IPS-18a (cell line): ENCODE measurements at regions not wholly inside any gene's neighbourhood (a gene's known extent, or its start where the extent isn't known, plus 50 kb on each side); places are given as distances from the start of the nearest gene placed in this dataset.

Experiments used
- H3K27ac ChIP-seq: one replicate; pipeline ENCODE4 v1.5.1; 2013; ENCODE audit warnings: low read length
- H3K27me3 ChIP-seq: one replicate; pipeline ENCODE4 v1.6.1; 2013; ENCODE audit warnings: mild to moderate bottlenecking, low read length; ENCODE audit not compliant: control insufficient read depth, insufficient read depth
- H3K36me3 ChIP-seq: one replicate; pipeline ENCODE4 v1.6.1; 2013; ENCODE audit warnings: low read depth, low read length; ENCODE audit not compliant: control insufficient read depth
- H3K4me1 ChIP-seq: one replicate; pipeline ENCODE4 v1.6.1; 2013; ENCODE audit warnings: low read depth, low read length; ENCODE audit not compliant: control insufficient read depth
- H3K4me3 ChIP-seq: one replicate; pipeline ENCODE4 v1.5.1; 2013; ENCODE audit warnings: low read length
- H3K9ac ChIP-seq: one replicate; pipeline ENCODE4 v1.6.1; 2013; ENCODE audit warnings: mild to moderate bottlenecking, low read length, moderate library complexity
- H3K9me3 ChIP-seq: one replicate; pipeline ENCODE4 v1.6.1; 2013; ENCODE audit warnings: low read depth, low read length; ENCODE audit not compliant: control insufficient read depth

- no peak overlapping the region for H3K4me3 ChIP-seq
Measured at GRCh38 chr11:28472904-28473303, 364.7 kb downstream of the METTL15 start.

GRCh38 chr11:28471537-28471936 is 363.3 kb downstream of the METTL15 start:
- H3K27ac ChIP-seq: no peak overlapping the region
- no peak overlapping the region for H3K9ac ChIP-seq

More at GRCh38 chr11:28472904-28473303, 364.7 kb downstream of the METTL15 start:
- no peak overlapping the region for H3K9ac ChIP-seq
- H3K4me1 ChIP-seq: peaks cover 6% of the 10 kb centered on the region
- no peaks in the 10 kb centered on the region for H3K9me3 ChIP-seq
- no peak overlapping the region for H3K27ac ChIP-seq
- H3K36me3 ChIP-seq: no peaks in the 10 kb centered on the region
- no peaks in the 10 kb centered on the region for H3K27me3 ChIP-seq

GRCh38 chr11:28470180-28470579 is 362.0 kb downstream of the METTL15 start:
- no peaks in the 10 kb centered on the region for H3K36me3 ChIP-seq
- H3K9ac ChIP-seq: no peak overlapping the region
- peaks cover 6% of the 10 kb centered on the region for H3K4me1 ChIP-seq
- no peaks in the 10 kb centered on the region for H3K9me3 ChIP-seq
- H3K4me3 ChIP-seq: no peak overlapping the region
- no peaks in the 10 kb centered on the region for H3K27me3 ChIP-seq
- H3K27ac ChIP-seq: no peak overlapping the region

More at GRCh38 chr11:28471537-28471936, 363.3 kb downstream of the METTL15 start:
- no peaks in the 10 kb centered on the region for H3K9me3 ChIP-seq
- H3K4me1 ChIP-seq: peaks cover 6% of the 10 kb centered on the region
- no peaks in the 10 kb centered on the region for H3K36me3 ChIP-seq
- no peak overlapping the region for H3K4me3 ChIP-seq
- H3K27me3 ChIP-seq: no peaks in the 10 kb centered on the region

- H3K27ac ChIP-seq: no peak overlapping the region
- H3K9ac ChIP-seq: no peak overlapping the region
- no peaks in the 10 kb centered on the region for H3K4me1 ChIP-seq
- no peaks in the 10 kb centered on the region for H3K9me3 ChIP-seq
- no peak overlapping the region for H3K4me3 ChIP-seq
- no peaks in the 10 kb centered on the region for H3K36me3 ChIP-seq
- no peaks in the 10 kb centered on the region for H3K27me3 ChIP-seq
Measured at GRCh38 chr11:28466506-28466905, 358.3 kb downstream of the METTL15 start.

- Histone ChIP-seq H3K4me1 (no peaks in the 10 kb centered on the region), H3K36me3 (no peaks in the 10 kb centered on the region), H3K9ac (no peak overlapping the region), H3K9me3 (no peaks in the 10 kb centered on the region), H3K27me3 (no peaks in the 10 kb centered on the region), H3K27ac (no peak overlapping the region), H3K4me3 (no peak overlapping the region)
Measured at GRCh38 chr11:28464252-28464867, 356.2 kb downstream of the METTL15 start.

GRCh38 chr11:28463826-28464225 is 355.6 kb downstream of the METTL15 start:
- H3K36me3 ChIP-seq: no peaks in the 10 kb centered on the region
- H3K9ac ChIP-seq: no peak overlapping the region
- H3K4me1 ChIP-seq: no peaks in the 10 kb centered on the region
- no peak overlapping the region for H3K27ac ChIP-seq
- no peaks in the 10 kb centered on the region for H3K9me3 ChIP-seq
- no peaks in the 10 kb centered on the region for H3K27me3 ChIP-seq
- no peak overlapping the region for H3K4me3 ChIP-seq

GRCh38 chr11:28461846-28462245 is 353.7 kb downstream of the METTL15 start:
- Histone ChIP-seq H3K4me1 (no peaks in the 10 kb centered on the region), H3K9me3 (no peaks in the 10 kb centered on the region), H3K27ac (no peak overlapping the region), H3K9ac (no peak overlapping the region), H3K27me3 (no peaks in the 10 kb centered on the region), H3K4me3 (no peak overlapping the region), H3K36me3 (no peaks in the 10 kb centered on the region)

GRCh38 chr11:28461338-28461737 is 353.1 kb downstream of the METTL15 start:
- Histone ChIP-seq H3K4me1 (no peaks in the 10 kb centered on the region), H3K27me3 (no peaks in the 10 kb centered on the region), H3K9me3 (no peaks in the 10 kb centered on the region), H3K36me3 (no peaks in the 10 kb centered on the region), H3K9ac (no peak overlapping the region), H3K27ac (no peak overlapping the region), H3K4me3 (no peak overlapping the region)

- Histone ChIP-seq H3K4me3 (no peak overlapping the region), H3K27ac (no peak overlapping the region), H3K36me3 (no peaks in the 10 kb centered on the region), H3K27me3 (no peaks in the 10 kb centered on the region), H3K9ac (no peak overlapping the region), H3K9me3 (no peaks in the 10 kb centered on the region), H3K4me1 (no peaks in the 10 kb centered on the region)
Measured at GRCh38 chr11:28460348-28460747, 352.2 kb downstream of the METTL15 start.

- no peaks in the 10 kb centered on the region for H3K27me3 ChIP-seq
- H3K27ac ChIP-seq: no peak overlapping the region
- H3K9me3 ChIP-seq: no peaks in the 10 kb centered on the region
- no peaks in the 10 kb centered on the region for H3K4me1 ChIP-seq
- H3K36me3 ChIP-seq: no peaks in the 10 kb centered on the region
- H3K4me3 ChIP-seq: no peak overlapping the region
- no peak overlapping the region for H3K9ac ChIP-seq
Measured at GRCh38 chr11:28459912-28460311, 351.7 kb downstream of the METTL15 start.

- Histone ChIP-seq H3K9ac (no peak overlapping the region), H3K9me3 (no peaks in the 10 kb centered on the region), H3K27me3 (no peaks in the 10 kb centered on the region), H3K4me3 (no peak overlapping the region), H3K4me1 (no peaks in the 10 kb centered on the region), H3K27ac (no peak overlapping the region), H3K36me3 (no peaks in the 10 kb centered on the region)
Measured at GRCh38 chr11:28457481-28458065, 349.4 kb downstream of the METTL15 start.

- no peaks in the 10 kb centered on the region for H3K9me3 ChIP-seq
- no peaks in the 10 kb centered on the region for H3K36me3 ChIP-seq
- no peak overlapping the region for H3K27ac ChIP-seq
- H3K4me3 ChIP-seq: no peak overlapping the region
- H3K9ac ChIP-seq: no peak overlapping the region
- no peaks in the 10 kb centered on the region for H3K4me1 ChIP-seq
- no peaks in the 10 kb centered on the region for H3K27me3 ChIP-seq
Measured at GRCh38 chr11:28448186-28448585, 340.0 kb downstream of the METTL15 start.
